Panc1 (cell line): ENCODE measurements at regions not wholly inside any gene's neighbourhood (a gene's known extent, or its start where the extent isn't known, plus 50 kb on each side); places are given as distances from the start of the nearest gene placed in this dataset.

Experiments used
- ATAC-seq: fragments of 200-7000 bp; cut with Tn5 transposase; 2 replicates; pipeline ENCODE4 v1.9.1; 2020; ENCODE audit warnings: mild to moderate bottlenecking, moderate library complexity
- BruUV-seq: library from RNA; stranded (reverse); fragments of 400-500 nt; replicated peaks from 2 replicates; lab custom pipeline; 2021; lab: Mats Ljungman, UMichigan
- CTCF ChIA-PET: fragments of 300-600 bp; sonication (Branson Sonifier 250); formaldehyde crosslinking; loops from one replicate; lab custom pipeline; 2022; ENCODE audit warnings: antibody characterized with exemption; lab: Charles Lee
- POLR2A ChIA-PET: fragments of 300-600 bp; sonication (Branson Sonifier 250); formaldehyde crosslinking; loops from one replicate; lab custom pipeline; 2022; ENCODE audit warnings: antibody characterized with exemption; lab: Charles Lee
- DNase-seq: peaks from one replicate; pipeline ENCODE4 v3.0.0-alpha.2; 2010; ENCODE audit warnings: low read depth, low spot score
- H3K27ac ChIP-seq: 2 replicates; pipeline ENCODE4 v1.5.1; 2011; ENCODE audit warnings: mild to moderate bottlenecking, low read length, inconsistent platforms
- H3K27me3 ChIP-seq: fragments of 200-500 bp; sonication (Bioruptor generic); 2 replicates; pipeline ENCODE4 v1.6.0; 2014; ENCODE audit warnings: low read length, inconsistent platforms; ENCODE audit not compliant: control insufficient read depth, insufficient read depth
- H3K36me3 ChIP-seq: fragments of 200-500 bp; sonication (Bioruptor generic); 2 replicates; pipeline ENCODE4 v1.5.1; 2014; ENCODE audit warnings: inconsistent platforms, mild to moderate bottlenecking, low read length, moderate library complexity; ENCODE audit not compliant: control insufficient read depth, insufficient read depth
- H3K4me1 ChIP-seq: 2 replicates; pipeline ENCODE4 v1.5.1; 2011; ENCODE audit warnings: inconsistent platforms, mild to moderate bottlenecking, low read length, moderate library complexity; ENCODE audit not compliant: control insufficient read depth, insufficient read depth
- H3K4me3 ChIP-seq, 2 experiments: 2 replicates each; pipeline ENCODE4 v1.5.1; 2011 to 2012; ENCODE audit warnings: low read depth in 2 of 2, low read length in 2 of 2, mild to moderate bottlenecking in 2 of 2, inconsistent platforms in 1 of 2, moderate library complexity in 1 of 2
- H3K9me3 ChIP-seq: fragments of 200-500 bp; sonication (Bioruptor generic); 2 replicates; pipeline ENCODE4 v1.5.1; 2014; ENCODE audit warnings: low read depth, mild to moderate bottlenecking, inconsistent platforms, low read length, moderate library complexity; ENCODE audit not compliant: control insufficient read depth, insufficient read depth
- POLR2AphosphoS5 ChIP-seq: IDR thresholded peaks from 2 replicates; pipeline ENCODE4 v1.6.1; 2012; ENCODE audit warnings: mild to moderate bottlenecking, low read depth, low read length, moderate library complexity
- SIN3A ChIP-seq: IDR thresholded peaks from 2 replicates; pipeline ENCODE4 v1.6.1; 2012; ENCODE audit warnings: low read depth, mild to moderate bottlenecking, low read length, moderate library complexity, borderline replicate concordance; ENCODE audit not compliant: insufficient read depth
- TCF7L2 ChIP-seq: IDR thresholded peaks from 2 replicates; pipeline ENCODE4 v1.6.1; 2011; ENCODE audit warnings: mild to moderate bottlenecking, low read depth, low read length, inconsistent platforms
- in situ Hi-C: cut with HindIII; loops from 2 replicates; pipeline ENCODE4 v1.10.0; 2016; ENCODE audit warnings: low sequenced_read_pairs, low pct_unique_long_range_greater_than_20kb
- intact Hi-C: fragments of 100-400 bp; cut with micrococcal nuclease; formaldehyde crosslinking; loops from one replicate; pipeline ENCODE4 v1.10.0; 2022; ENCODE audit not compliant: unreplicated experiment
- TF ChIP-seq, protein P1 (sequence below), 2 experiments: IDR thresholded peaks; 2 replicates each; pipeline ENCODE4 v1.6.1; 2011 to 2012; ENCODE audit warnings: low read depth in 2 of 2, control low read depth in 1 of 2, low read length in 1 of 2, mild to moderate bottlenecking in 1 of 2, moderate library complexity in 1 of 2; ENCODE audit not compliant: insufficient read depth in 1 of 2
- TF ChIP-seq, protein P2 (sequence below): fragments of 450-650 bp; IDR thresholded peaks from 2 replicates; pipeline ENCODE4 v1.5.1; 2017; ENCODE audit warnings: mild to moderate bottlenecking

DNA sequence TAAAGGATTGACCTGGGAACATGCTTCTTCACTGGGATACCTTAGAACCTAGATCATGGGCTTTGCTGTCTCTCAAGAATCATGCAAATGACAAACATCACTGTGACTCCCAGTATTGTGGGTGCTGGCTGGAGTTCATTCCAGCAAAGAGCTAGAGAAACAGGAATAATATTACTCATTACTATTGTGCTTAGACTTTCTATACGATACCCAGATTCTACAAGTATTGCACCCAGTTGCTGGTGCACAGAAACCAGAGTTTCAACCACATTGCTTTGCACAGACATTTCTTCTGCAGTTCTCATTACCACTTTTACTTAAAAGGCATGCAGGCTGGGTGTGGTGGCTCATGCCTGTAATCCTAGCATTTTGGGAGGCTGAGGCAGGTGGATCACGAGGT is 220.4 kb upstream of the ZNF217 start:
- no peaks in the 10 kb centered on the region for H3K36me3 ChIP-seq
- in situ Hi-C loops (no loop called here), intact Hi-C loops (no loop called here)
- BruUV-seq, result no TSS peak
- H3K27ac ChIP-seq, result peak overlapping the region; percentile 86
- H3K9me3 ChIP-seq, result no peaks in the 10 kb centered on the region; the same call in 1 of the 2 replicates
- ChIA-PET POLR2A (interaction anchor here (0.5 kb wide), 1 partner anchor 89 kb away, joined by 5 read pairs; no protein-coding TSS in a partner anchor), CTCF (interaction anchor here (0.7 kb wide), 1 partner anchor 41 kb away, joined by 3 read pairs; no protein-coding TSS in a partner anchor)
- no peak for TF ChIP-seq SIN3A
- TF ChIP-seq, protein P1, sequence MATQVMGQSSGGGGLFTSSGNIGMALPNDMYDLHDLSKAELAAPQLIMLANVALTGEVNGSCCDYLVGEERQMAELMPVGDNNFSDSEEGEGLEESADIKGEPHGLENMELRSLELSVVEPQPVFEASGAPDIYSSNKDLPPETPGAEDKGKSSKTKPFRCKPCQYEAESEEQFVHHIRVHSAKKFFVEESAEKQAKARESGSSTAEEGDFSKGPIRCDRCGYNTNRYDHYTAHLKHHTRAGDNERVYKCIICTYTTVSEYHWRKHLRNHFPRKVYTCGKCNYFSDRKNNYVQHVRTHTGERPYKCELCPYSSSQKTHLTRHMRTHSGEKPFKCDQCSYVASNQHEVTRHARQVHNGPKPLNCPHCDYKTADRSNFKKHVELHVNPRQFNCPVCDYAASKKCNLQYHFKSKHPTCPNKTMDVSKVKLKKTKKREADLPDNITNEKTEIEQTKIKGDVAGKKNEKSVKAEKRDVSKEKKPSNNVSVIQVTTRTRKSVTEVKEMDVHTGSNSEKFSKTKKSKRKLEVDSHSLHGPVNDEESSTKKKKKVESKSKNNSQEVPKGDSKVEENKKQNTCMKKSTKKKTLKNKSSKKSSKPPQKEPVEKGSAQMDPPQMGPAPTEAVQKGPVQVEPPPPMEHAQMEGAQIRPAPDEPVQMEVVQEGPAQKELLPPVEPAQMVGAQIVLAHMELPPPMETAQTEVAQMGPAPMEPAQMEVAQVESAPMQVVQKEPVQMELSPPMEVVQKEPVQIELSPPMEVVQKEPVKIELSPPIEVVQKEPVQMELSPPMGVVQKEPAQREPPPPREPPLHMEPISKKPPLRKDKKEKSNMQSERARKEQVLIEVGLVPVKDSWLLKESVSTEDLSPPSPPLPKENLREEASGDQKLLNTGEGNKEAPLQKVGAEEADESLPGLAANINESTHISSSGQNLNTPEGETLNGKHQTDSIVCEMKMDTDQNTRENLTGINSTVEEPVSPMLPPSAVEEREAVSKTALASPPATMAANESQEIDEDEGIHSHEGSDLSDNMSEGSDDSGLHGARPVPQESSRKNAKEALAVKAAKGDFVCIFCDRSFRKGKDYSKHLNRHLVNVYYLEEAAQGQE (IDR thresholded peaks at IDR 0.05; ENCODE audit: insufficient read depth in 1 of 2, low read depth in 2 of 2, low read length in 1 of 2), result no peak
- TF ChIP-seq, protein P2, sequence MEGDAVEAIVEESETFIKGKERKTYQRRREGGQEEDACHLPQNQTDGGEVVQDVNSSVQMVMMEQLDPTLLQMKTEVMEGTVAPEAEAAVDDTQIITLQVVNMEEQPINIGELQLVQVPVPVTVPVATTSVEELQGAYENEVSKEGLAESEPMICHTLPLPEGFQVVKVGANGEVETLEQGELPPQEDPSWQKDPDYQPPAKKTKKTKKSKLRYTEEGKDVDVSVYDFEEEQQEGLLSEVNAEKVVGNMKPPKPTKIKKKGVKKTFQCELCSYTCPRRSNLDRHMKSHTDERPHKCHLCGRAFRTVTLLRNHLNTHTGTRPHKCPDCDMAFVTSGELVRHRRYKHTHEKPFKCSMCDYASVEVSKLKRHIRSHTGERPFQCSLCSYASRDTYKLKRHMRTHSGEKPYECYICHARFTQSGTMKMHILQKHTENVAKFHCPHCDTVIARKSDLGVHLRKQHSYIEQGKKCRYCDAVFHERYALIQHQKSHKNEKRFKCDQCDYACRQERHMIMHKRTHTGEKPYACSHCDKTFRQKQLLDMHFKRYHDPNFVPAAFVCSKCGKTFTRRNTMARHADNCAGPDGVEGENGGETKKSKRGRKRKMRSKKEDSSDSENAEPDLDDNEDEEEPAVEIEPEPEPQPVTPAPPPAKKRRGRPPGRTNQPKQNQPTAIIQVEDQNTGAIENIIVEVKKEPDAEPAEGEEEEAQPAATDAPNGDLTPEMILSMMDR, result no peak
- no peak for TF ChIP-seq TCF7L2
- no peak for TF ChIP-seq POLR2AphosphoS5
- H3K4me1 ChIP-seq, result peaks cover 9% of the 10 kb centered on the region; the same call in 1 of the 2 replicates
- H3K27me3 ChIP-seq, result no peaks in the 10 kb centered on the region
- DNase-seq (no peak), ATAC-seq (0 out of 2 replicates have a peak, but pooled peaks have one; percentile 25)
- H3K4me3 ChIP-seq, result no peak overlapping the region

DNA sequence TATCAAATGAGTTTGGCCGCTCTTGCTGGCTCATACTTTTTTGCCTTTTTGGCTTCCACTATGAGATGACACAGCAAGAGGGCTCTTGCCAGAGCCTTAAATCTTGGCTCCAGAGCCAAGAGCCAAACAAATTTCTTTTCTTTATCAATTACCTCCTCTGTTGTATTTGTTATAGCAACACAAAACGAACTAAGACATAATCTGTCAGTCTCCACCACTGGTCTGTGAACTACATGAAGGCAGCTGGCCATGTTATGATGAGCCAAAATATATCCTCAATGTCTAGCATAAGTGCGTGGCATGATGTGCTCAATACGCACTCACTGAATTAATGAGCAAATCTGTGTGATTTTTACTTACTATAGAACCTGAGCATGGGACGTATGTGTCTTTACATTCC is 220.0 kb upstream of the ZNF217 start:
- Histone ChIP-seq H3K4me3 (no peak overlapping the region), H3K9me3 (no peaks in the 10 kb centered on the region; the same call in 1 of the 2 replicates), H3K27me3 (no peaks in the 10 kb centered on the region), H3K4me1 (peaks cover 11% of the 10 kb centered on the region; the same call in 1 of the 2 replicates), H3K27ac (peak overlapping the region; percentile 86), H3K36me3 (no peaks in the 10 kb centered on the region)
- POLR2A ChIA-PET, result interaction anchor here (0.5 kb wide), 1 partner anchor 89 kb away, joined by 5 read pairs; no protein-coding TSS in a partner anchor
- TF ChIP-seq, protein P2, result no peak
- TF ChIP-seq TCF7L2, result no peak
- TF ChIP-seq POLR2AphosphoS5, result no peak
- TF ChIP-seq SIN3A, result no peak
- TF ChIP-seq, protein P1 (IDR thresholded peaks at IDR 0.05; ENCODE audit: insufficient read depth in 1 of 2, low read depth in 2 of 2, low read length in 1 of 2), result no peak
- DNase-seq, result no peak
- no peak for ATAC-seq
- CTCF ChIA-PET, result no interaction called here
- intact Hi-C loops, result no loop called here
- in situ Hi-C loops, result no loop called here
- no TSS peak for BruUV-seq
